Osteocyte (in vitro differentiated cells): ENCODE measurements at regions not wholly inside any gene's neighbourhood (a gene's known extent, or its start where the extent isn't known, plus 50 kb on each side); places are given as distances from the start of the nearest gene placed in this dataset.
A peak's percentile ranks its signal among the peaks of the same experiment; 100 is the strongest.

Experiments used
- DNase-seq: peaks from one replicate; pipeline ENCODE4 v3.0.0; 2021; ENCODE audit warnings: mixed read lengths; ENCODE audit not compliant: unreplicated experiment; ENCODE audit errors: extremely low spot score
- H3K27ac Mint-ChIP-seq: one replicate; pipeline ENCODE4 v1.8.0; 2021; ENCODE audit warnings: mild to moderate bottlenecking, mixed read lengths; ENCODE audit not compliant: unreplicated experiment
- H3K27me3 Mint-ChIP-seq: one replicate; pipeline ENCODE4 v1.8.0; 2021; ENCODE audit warnings: mixed read lengths; ENCODE audit not compliant: unreplicated experiment
- H3K36me3 Mint-ChIP-seq: one replicate; pipeline ENCODE4 v1.8.0; 2021; ENCODE audit warnings: mixed read lengths; ENCODE audit not compliant: unreplicated experiment
- H3K4me1 Mint-ChIP-seq: one replicate; pipeline ENCODE4 v1.8.0; 2021; ENCODE audit warnings: mixed read lengths; ENCODE audit not compliant: unreplicated experiment
- H3K4me3 Mint-ChIP-seq: one replicate; pipeline ENCODE4 v1.8.0; 2021; ENCODE audit warnings: mild to moderate bottlenecking, moderate library complexity, mixed read lengths; ENCODE audit not compliant: unreplicated experiment
- H3K9me3 Mint-ChIP-seq: one replicate; pipeline ENCODE4 v1.8.0; 2021; ENCODE audit warnings: mixed read lengths; ENCODE audit not compliant: unreplicated experiment
- TF ChIP-seq, protein P1 (sequence below): fragments of 200-600 bp; sonication (generic); IDR thresholded peaks from 2 replicates; pipeline ENCODE4 v1.5.0; 2021; ENCODE audit warnings: antibody characterized with exemption, mild to moderate bottlenecking, moderate library complexity

DNA sequence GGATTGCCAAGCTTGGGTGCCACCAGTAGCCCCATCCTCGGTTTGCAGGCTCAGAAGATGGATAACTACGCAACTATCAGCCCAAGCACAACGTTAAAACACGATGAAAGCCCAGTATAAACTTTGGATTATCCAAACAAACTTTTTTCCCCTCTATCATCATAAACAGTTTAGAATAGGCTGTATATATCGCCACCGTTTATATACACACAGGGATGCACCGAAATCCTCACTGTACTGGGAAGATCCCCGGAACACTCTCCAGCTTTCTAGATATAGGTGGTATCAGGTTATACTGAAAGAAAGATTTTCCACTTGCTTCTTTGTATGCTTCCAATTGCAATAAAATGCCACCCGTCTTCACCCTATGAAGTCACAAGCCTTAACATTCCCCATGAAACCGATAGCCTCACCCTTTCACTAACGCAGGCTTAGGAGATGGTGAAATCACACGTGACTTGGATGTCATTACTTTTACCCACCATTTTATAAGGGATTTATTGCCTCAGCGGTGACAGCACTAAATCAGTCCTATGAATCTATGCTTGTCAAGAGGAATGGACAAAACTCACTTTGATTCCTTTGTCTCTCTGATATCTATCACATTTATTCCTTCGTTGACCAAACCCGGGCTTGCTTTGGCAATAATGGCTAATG is 207.6 kb upstream of the FOXN3 start:
- Mint-ChIP-seq H3K27me3 (no peaks in the 10 kb centered on the region), H3K4me1 (peaks cover 13% of the 10 kb centered on the region), H3K36me3 (no peaks in the 10 kb centered on the region), H3K9me3 (no peaks in the 10 kb centered on the region), H3K27ac (no peak overlapping the region), H3K4me3 (no peak overlapping the region)
- DNase-seq, result no peak
- TF ChIP-seq, protein P1, sequence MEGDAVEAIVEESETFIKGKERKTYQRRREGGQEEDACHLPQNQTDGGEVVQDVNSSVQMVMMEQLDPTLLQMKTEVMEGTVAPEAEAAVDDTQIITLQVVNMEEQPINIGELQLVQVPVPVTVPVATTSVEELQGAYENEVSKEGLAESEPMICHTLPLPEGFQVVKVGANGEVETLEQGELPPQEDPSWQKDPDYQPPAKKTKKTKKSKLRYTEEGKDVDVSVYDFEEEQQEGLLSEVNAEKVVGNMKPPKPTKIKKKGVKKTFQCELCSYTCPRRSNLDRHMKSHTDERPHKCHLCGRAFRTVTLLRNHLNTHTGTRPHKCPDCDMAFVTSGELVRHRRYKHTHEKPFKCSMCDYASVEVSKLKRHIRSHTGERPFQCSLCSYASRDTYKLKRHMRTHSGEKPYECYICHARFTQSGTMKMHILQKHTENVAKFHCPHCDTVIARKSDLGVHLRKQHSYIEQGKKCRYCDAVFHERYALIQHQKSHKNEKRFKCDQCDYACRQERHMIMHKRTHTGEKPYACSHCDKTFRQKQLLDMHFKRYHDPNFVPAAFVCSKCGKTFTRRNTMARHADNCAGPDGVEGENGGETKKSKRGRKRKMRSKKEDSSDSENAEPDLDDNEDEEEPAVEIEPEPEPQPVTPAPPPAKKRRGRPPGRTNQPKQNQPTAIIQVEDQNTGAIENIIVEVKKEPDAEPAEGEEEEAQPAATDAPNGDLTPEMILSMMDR, result no peak

DNA sequence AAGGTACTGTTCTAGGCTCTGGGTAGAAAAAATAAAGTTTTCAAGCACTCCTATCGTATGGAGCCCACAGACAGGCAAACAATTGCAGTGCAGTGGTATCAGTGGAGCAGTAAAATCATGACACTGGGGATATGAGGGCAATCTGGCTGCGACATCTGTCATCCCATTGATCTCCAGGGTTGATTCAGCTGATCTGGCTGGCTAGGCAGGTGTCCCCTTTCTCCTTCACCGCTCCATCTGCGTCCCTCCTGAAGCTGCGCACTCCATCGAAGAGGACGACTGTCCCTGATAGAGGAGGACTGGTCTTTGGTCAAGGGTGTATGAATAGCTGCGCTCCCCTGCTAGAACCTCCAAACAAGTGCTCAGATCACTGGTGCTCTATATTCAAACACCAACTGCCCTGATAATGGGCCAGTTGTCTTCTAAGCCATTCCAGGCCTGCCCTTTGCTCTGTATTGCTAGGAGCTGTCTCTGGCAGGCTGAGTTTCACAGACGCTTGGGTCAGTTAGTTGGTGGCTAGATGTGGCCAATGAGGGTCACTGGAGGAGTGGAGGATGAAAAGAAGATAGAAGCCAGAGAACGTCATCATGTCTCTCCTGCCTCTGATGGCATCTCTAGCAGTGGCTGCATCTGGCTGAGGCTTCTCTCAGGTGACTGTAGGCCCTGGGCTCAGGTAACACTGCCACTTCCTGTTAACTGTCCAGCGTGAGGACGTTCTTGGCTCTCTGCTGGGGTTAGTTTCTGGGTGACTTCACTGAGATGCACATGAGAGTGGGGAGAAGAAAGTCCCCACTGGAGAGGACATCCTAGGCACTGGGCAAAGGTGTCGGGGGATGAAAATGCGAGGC is 205.0 kb upstream of the FOXN3 start:
- Mint-ChIP-seq H3K4me3 (no peak overlapping the region), H3K9me3 (no peaks in the 10 kb centered on the region), H3K27me3 (no peaks in the 10 kb centered on the region), H3K27ac (no peak overlapping the region), H3K36me3 (no peaks in the 10 kb centered on the region), H3K4me1 (peaks cover 27% of the 10 kb centered on the region)
- DNase-seq, result no peak
- TF ChIP-seq, protein P1, result no peak

DNA sequence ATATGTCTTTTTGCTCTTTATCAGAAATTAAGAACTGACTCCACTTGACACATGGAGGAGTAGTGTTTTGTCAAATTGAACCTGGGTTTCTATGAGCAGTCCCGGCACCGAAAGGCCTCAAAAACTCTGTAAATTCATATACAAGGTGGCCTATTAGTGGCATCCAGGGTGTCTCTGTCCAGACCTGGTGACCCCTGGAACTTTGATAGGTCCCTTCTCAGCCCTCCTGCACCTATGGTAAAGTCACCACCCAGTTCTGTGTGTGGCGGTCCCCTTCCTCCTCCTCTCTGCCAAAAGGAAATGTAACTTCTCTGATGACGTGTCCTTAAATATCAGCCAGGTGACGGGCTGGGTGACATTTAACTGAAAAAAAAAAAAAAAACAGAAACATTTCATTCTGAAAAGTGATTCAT is 204.0 kb upstream of the FOXN3 start:
- DNase-seq, result no peak
- H3K27me3 Mint-ChIP-seq, result no peaks in the 10 kb centered on the region
- TF ChIP-seq, protein P1, result no peak
- H3K9me3 Mint-ChIP-seq, result no peaks in the 10 kb centered on the region
- no peak overlapping the region for H3K27ac Mint-ChIP-seq
- no peak overlapping the region for H3K4me3 Mint-ChIP-seq
- no peaks in the 10 kb centered on the region for H3K36me3 Mint-ChIP-seq
- H3K4me1 Mint-ChIP-seq, result peaks cover 37% of the 10 kb centered on the region

DNA sequence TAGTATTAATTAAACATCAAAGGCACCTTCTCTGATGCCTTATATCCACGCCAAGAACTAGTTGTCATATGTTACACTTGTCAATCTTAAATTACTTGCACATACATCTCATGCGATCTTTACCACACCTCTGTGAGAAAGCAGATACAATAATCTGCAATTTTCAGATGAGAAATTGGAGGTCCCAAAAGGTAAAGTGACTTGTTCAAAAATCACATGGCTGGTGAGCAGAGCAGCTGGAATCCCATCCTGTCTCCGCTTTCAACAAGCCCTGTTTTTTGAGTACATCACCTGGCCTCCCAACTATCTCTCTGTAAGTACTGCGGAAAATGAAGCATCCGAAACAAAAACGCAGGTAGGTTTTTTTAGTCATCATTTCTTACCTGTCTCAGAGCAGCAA is 203.4 kb upstream of the FOXN3 start:
- Mint-ChIP-seq H3K36me3 (no peaks in the 10 kb centered on the region), H3K9me3 (no peaks in the 10 kb centered on the region), H3K27ac (no peak overlapping the region), H3K27me3 (no peaks in the 10 kb centered on the region), H3K4me3 (no peak overlapping the region), H3K4me1 (peaks cover 42% of the 10 kb centered on the region)
- TF ChIP-seq, protein P1, result no peak
- DNase-seq, result no peak

DNA sequence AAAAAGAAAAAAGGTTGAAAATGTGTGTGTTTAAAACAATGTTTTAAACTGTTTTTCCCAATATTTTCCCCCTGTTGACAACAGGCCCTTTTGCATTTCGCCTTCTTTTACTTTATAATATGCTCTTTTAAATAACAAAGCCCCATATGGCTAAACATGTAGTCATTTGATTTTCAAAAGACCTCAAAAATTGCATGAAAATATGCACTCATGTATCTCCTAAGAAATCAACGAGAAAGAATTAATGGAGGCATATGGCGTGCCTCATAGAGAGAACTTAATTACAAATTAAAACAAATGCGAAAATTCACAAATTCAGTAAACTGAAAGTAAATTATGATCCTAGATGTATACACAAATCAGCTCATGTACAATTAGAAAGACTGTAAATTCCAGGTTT is 202.6 kb upstream of the FOXN3 start:
- H3K4me3 Mint-ChIP-seq, result peak overlapping the region; percentile 72
- no peaks in the 10 kb centered on the region for H3K27me3 Mint-ChIP-seq
- TF ChIP-seq, protein P1, result no peak
- H3K4me1 Mint-ChIP-seq, result peaks cover 42% of the 10 kb centered on the region
- no peak for DNase-seq
- H3K36me3 Mint-ChIP-seq, result no peaks in the 10 kb centered on the region
- H3K9me3 Mint-ChIP-seq, result no peaks in the 10 kb centered on the region
- peak overlapping the region; percentile 51 for H3K27ac Mint-ChIP-seq
